ENCODE measurements at regions not wholly inside any gene's neighbourhood (a gene's known extent, or its start where the extent isn't known, plus 50 kb on each side); places are given as distances from the start of the nearest gene placed in this dataset.
"Not testable (repeated sequence)": the region's sequence is repeated elsewhere in the genome, so short reads cannot be mapped to it uniquely, and the experiment has no call there.

- not testable (repeated sequence) for TF ChIP-seq CTCF, POLR2A (IDR thresholded peaks at IDR 0.05)
These were observed 93.4 kb upstream of the RHOBTB1 start for GRCh38 chr10:61037261-61037830.

All from Peyer's patch (tissue), 4 donors.